Rectal smooth muscle tissue (tissue), 1 donor: ENCODE measurements at regions not wholly inside any gene's neighbourhood (a gene's known extent, or its start where the extent isn't known, plus 50 kb on each side); places are given as distances from the start of the nearest gene placed in this dataset.

Experiments used
- H3K27ac ChIP-seq: one replicate; pipeline ENCODE4 v1.7.0; 2013; ENCODE audit warnings: low read depth, low read length, inconsistent platforms
- H3K27me3 ChIP-seq: one replicate; pipeline ENCODE4 v1.7.0; 2013; ENCODE audit warnings: low read length; ENCODE audit not compliant: control insufficient read depth, insufficient read depth
- H3K36me3 ChIP-seq: one replicate; pipeline ENCODE4 v1.7.0; 2013; ENCODE audit warnings: low read length; ENCODE audit not compliant: control insufficient read depth, insufficient read depth
- H3K4me1 ChIP-seq: one replicate; pipeline ENCODE4 v1.7.0; 2013; ENCODE audit warnings: low read length; ENCODE audit not compliant: control insufficient read depth, insufficient read depth
- H3K4me3 ChIP-seq: one replicate; pipeline ENCODE4 v1.7.0; 2013; ENCODE audit warnings: low read length
- H3K9ac ChIP-seq: one replicate; pipeline ENCODE4 v1.7.0; 2013; ENCODE audit warnings: low read length

DNA sequence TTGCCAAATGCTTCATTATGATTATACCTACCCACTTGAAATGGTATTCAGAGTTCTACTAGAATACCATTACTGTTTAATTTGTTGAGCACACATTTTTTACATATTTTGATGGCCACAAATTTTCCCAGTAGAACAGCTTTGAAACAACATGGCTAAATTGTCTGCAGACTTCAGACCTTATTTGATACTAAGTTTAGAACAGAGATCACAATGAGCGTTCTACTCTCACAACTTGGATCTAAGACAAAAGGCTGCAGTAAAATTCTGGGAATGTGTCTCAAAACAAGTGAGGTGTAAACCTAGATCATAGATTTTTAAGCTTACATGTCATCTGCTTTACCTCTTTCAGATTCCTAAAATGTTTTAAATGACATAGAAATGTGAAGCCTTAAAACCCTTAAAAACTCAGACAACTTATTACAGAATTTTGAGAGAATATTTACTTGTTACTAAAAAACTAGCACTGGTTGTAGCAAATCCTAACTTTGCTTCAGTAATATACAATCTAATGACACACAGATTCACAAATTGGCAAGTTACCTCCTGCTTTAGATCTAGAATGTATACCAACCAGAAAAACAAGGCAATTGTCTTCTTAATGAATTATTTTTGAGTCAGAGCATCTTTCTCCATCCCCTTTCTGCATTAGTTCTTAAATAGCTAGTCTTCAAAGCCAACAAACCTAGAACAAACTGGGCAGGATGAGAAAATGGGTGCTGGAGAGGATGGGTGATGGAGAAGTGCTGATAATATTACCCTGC lies 243.3 kb downstream of the SLC7A11 start:
- H3K4me3 ChIP-seq, result no peak overlapping the region
- H3K27me3 ChIP-seq, result no peaks in the 10 kb centered on the region
- H3K4me1 ChIP-seq, result no peaks in the 10 kb centered on the region
- H3K9ac ChIP-seq, result no peak overlapping the region
- no peak overlapping the region for H3K27ac ChIP-seq
- no peaks in the 10 kb centered on the region for H3K36me3 ChIP-seq

DNA sequence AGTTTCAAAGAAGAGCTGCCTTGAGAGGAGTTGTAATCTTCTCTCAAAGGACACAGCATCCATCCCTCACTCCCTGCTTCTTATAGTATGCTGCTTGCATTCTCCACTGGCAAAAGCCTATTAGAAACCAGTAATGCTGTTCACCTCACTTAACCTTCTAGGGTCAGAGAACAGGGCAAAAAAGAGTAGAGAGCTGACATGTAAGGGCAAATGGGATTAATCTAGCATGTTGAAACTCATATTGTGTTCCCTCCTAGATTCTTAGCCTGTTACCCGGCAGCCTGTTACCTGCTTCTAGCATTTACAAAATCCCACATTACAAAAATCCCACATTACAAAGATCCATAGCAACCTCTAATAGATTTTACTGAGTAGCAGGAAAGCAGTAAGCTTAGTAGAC lies 244.7 kb downstream of the SLC7A11 start:
- no peak overlapping the region for H3K4me3 ChIP-seq
- H3K36me3 ChIP-seq, result no peaks in the 10 kb centered on the region
- H3K4me1 ChIP-seq, result no peaks in the 10 kb centered on the region
- no peaks in the 10 kb centered on the region for H3K27me3 ChIP-seq
- H3K9ac ChIP-seq, result no peak overlapping the region
- no peak overlapping the region for H3K27ac ChIP-seq

DNA sequence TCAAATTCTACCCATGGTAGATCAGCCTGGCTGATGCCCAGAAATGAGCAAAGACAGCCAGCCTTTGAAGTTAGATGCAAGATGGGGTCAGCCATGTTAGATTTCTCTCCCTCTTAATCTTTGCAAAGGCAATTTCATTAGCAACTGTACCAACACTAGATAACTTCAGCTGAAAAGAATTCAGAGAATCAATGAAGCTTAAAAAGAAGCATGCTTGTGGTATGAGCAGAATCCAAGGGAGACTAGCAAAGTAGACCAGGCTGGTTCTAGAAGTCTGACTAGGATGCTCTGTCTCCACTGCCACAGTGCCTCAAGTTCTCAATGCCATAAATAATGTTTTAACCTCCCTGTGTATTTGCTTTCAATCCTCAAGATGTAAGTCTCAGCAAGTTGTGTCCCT lies 247.3 kb downstream of the SLC7A11 start:
- no peaks in the 10 kb centered on the region for H3K36me3 ChIP-seq
- H3K4me1 ChIP-seq, result no peaks in the 10 kb centered on the region
- H3K27ac ChIP-seq, result no peak overlapping the region
- H3K27me3 ChIP-seq, result no peaks in the 10 kb centered on the region
- no peak overlapping the region for H3K4me3 ChIP-seq
- no peak overlapping the region for H3K9ac ChIP-seq

DNA sequence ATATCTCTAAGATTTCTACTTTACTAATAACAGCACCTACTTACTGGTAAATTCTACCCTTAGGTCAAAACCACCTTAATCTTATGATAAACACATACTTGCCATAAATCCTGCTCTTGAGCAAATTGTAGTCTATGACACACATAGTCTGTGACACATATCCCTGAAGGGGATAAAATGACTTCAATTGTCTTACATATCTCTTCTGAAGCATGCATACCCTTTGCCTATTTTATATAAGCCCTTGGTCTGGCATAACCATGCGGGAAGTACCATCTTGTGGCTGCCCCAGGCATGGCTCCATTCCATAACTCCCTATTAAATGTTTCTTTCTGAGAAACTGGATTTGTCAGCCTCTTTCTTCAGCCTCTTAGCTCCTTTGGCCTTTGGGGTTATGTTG lies 248.9 kb downstream of the SLC7A11 start:
- Histone ChIP-seq H3K27me3 (no peaks in the 10 kb centered on the region), H3K36me3 (no peaks in the 10 kb centered on the region), H3K4me3 (no peak overlapping the region), H3K27ac (no peak overlapping the region), H3K4me1 (no peaks in the 10 kb centered on the region), H3K9ac (no peak overlapping the region)

DNA sequence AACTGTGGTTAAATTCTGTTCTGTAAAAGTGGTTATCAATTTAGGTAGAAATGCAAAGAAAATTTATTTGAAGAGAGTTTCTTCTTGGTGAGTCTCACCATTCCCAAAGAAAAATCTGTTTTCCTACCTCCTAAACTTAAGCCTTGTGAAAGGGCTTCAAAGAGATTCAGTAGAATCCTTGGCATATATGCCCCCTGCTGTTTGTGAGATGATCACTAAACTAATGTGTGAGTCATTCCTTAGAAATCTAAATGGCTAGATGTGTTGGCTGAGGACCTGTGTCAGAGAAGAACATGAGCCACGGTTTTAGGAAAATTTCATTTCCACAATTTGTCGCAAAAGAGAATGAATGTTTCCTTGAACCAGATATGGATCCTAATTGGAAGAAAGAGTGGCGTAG lies 260.9 kb downstream of the SLC7A11 start:
- Histone ChIP-seq H3K4me3 (no peak overlapping the region), H3K4me1 (no peaks in the 10 kb centered on the region), H3K27ac (no peak overlapping the region), H3K36me3 (no peaks in the 10 kb centered on the region), H3K27me3 (no peaks in the 10 kb centered on the region), H3K9ac (no peak overlapping the region)

DNA sequence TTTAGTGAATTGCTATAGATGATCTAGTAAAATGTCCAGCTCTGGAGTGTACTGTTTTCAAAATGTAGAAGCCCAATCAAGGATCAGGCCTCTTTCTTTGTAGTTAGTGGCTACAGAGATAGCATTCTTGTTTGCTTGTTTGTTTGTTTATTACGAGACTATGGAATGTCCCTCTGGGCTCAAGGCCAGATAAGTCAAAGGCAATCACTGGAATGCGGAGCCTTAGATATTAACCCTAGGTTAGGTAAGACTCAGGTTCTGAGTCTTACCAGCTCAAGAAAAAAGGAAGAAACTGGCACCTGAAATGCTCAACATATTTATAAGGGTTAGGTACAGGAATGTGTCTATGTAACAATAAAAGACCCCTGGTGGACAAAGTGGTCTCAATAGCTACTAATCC lies 261.5 kb downstream of the SLC7A11 start:
- Histone ChIP-seq H3K27ac (no peak overlapping the region), H3K4me3 (no peak overlapping the region), H3K27me3 (no peaks in the 10 kb centered on the region), H3K4me1 (no peaks in the 10 kb centered on the region), H3K9ac (no peak overlapping the region), H3K36me3 (no peaks in the 10 kb centered on the region)

DNA sequence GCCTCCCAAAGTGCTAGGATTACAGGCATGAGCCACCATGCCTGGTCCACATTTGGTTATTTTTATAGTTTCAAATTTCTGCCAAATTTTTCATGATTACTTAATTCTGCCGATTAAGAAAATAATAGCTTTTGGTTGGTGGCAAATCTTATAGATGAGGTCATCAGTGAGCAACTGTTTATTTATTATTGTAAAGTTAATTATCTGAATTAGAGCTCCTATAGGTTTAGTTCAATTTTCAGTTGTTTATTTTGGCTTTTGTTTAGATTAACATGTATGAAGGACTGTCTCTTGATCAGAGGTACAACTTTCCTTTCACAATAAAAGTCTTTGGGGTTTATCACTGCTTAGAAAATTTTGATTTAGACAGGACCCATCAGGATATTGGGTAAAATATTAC lies 262.2 kb downstream of the SLC7A11 start:
- Histone ChIP-seq H3K4me3 (no peak overlapping the region), H3K27me3 (no peaks in the 10 kb centered on the region), H3K4me1 (no peaks in the 10 kb centered on the region), H3K9ac (no peak overlapping the region), H3K27ac (no peak overlapping the region), H3K36me3 (no peaks in the 10 kb centered on the region)

DNA sequence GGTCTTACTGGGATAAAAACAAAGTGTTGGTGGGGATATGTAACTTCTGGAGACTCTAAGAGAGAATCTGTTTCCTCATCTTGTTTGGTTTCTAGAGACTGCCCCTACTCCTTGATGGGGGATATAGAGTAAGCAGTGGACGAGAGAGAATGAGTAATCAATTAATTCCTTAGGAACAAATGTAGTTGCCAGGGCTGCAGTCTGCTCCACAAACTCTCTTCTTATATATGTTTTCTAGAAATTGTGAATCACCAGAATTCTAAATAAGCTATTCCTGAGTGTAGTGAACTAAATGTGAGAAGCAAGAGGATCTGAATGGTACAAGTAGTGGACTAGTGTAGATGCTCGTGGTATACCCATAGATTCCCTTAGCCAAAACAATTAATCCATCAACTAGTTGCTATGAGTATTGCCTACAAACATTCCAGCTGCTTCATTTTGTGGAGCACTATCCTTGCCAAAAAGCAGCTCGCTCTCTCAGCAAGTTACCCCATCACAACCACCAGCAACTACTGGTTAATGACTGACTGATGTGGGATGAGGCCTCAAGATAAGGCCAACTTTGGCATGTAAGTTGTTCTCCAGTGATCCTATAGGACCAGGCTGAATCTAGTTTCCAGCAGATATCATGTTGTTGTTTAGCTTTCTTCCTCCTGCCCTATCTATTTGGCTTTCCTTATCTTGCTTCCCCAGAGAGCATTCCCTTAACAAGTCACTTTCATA lies 273.0 kb downstream of the SLC7A11 start:
- Histone ChIP-seq H3K4me1 (no peaks in the 10 kb centered on the region), H3K9ac (no peak overlapping the region), H3K4me3 (no peak overlapping the region), H3K27ac (no peak overlapping the region), H3K27me3 (no peaks in the 10 kb centered on the region), H3K36me3 (no peaks in the 10 kb centered on the region)

DNA sequence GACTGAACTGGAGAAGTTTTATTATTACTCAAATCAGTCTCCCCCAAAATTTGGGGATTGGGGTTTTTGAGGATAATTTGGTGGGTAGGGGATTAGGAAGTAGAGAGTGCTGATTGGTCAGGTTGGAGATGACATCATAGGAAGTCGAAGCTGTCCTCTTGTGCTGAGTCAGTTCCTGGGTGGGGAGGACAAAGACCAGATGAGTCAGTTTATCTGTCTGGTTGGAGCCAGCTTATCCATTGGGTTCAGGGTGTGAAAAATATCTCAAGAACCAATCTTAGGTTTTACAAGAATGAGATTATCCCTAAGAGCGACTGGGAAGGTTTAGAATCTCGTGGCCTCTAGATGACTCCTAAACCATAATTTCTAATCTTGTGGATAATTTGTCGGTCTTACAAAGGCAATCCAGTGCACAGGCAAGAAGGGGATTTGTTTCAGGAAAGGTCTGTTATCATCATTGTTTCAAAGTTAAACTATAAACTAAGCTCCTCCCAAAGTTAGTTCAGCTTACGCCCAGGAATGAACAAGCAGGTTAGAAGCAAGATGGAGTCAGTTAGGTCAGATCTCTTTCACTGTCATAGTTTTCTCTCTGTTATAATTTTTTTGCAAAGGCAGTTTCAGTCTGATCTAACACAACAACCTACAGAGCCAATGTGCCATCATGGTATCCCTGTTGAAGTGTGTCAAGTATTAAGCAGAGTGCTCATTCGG lies 274.5 kb downstream of the SLC7A11 start:
- no peak overlapping the region for H3K27ac ChIP-seq
- H3K36me3 ChIP-seq, result no peaks in the 10 kb centered on the region
- no peaks in the 10 kb centered on the region for H3K4me1 ChIP-seq
- no peak overlapping the region for H3K4me3 ChIP-seq
- no peaks in the 10 kb centered on the region for H3K27me3 ChIP-seq
- no peak overlapping the region for H3K9ac ChIP-seq

DNA sequence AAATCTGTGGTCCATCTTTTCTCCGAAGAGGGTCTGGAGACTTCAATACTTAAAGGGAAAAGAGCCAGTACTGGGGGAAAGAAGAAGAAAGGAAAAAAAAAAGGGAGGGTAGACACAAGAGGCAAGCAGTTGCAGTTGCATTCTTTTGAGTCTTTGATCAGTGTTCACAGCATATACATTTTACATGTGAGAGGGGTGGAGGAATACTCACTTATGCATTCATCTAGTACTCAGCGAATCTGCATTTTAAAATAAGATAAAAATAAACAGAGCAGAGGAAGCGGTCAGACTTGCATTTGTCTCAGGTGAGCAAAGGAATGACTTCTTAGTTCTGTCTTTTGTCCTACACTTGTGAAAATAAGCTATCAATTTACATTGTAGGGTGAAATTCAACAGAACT lies 275.6 kb downstream of the SLC7A11 start:
- no peak overlapping the region for H3K9ac ChIP-seq
- no peaks in the 10 kb centered on the region for H3K27me3 ChIP-seq
- no peaks in the 10 kb centered on the region for H3K36me3 ChIP-seq
- no peak overlapping the region for H3K4me3 ChIP-seq
- no peaks in the 10 kb centered on the region for H3K4me1 ChIP-seq
- H3K27ac ChIP-seq, result no peak overlapping the region

DNA sequence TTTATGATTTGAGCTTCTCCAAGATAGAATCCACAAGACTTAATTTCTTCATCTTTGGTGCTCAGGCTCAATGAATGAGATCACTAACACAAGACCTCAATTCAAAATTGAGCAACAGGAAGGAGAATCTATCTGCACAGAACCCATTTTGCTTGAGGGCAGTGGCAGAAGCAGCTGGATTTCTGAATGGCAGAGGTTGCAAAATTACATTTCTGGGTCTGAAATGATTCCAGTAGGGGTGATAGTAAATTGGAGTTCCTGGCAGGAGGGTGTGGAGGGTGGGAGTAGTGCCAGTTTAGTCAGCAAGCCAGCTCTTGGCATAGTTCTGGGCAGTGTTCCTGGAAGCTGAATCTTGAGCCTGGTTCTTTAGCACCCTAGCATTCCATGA lies 281.1 kb downstream of the SLC7A11 start:
- no peak overlapping the region for H3K4me3 ChIP-seq
- no peaks in the 10 kb centered on the region for H3K36me3 ChIP-seq
- H3K27me3 ChIP-seq, result no peaks in the 10 kb centered on the region
- H3K27ac ChIP-seq, result no peak overlapping the region
- no peaks in the 10 kb centered on the region for H3K4me1 ChIP-seq
- no peak overlapping the region for H3K9ac ChIP-seq

DNA sequence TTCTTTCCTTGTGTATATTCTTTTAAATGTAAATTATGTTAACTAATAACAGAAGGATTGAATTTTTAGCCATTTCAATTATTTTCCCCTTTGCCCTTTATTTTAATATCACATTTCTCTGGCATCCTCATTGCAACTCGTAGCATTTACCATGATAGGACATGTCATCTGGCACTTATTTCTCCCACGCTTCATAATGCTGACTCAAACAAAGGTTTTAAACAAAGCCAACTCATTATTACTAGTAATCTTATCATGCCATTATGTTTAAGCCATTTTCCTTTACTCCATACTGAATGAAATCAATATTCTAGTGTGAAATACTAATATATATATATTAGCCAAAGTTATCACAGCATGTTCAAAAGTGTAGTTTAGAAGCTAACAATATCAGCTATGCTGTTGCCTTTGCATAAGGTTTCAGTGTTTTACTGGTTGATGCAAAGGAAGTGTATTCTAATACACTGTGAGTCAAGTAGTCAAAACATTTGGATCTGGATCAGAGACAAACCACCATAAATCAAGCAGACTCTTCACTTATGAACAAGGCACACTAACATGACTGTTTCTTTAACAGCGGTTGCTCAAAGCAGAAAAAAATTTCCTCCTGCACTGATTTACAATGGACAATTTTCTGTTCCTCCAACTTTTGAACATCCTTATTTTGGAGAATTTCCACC lies 281.6 kb downstream of the SLC7A11 start:
- no peaks in the 10 kb centered on the region for H3K4me1 ChIP-seq
- no peak overlapping the region for H3K27ac ChIP-seq
- H3K36me3 ChIP-seq, result no peaks in the 10 kb centered on the region
- no peak overlapping the region for H3K9ac ChIP-seq
- no peak overlapping the region for H3K4me3 ChIP-seq
- H3K27me3 ChIP-seq, result no peaks in the 10 kb centered on the region
